WTC11 (cell line): ENCODE measurements at regions not wholly inside any gene's neighbourhood (a gene's known extent, or its start where the extent isn't known, plus 50 kb on each side); places are given as distances from the start of the nearest gene placed in this dataset.

Source experiments
- ATAC-seq: fragments of 200-7000 bp; cut with Tn5 transposase; 2 replicates; pipeline ENCODE4 v1.10.0; 2021; ENCODE audit warnings: mild to moderate bottlenecking, moderate library complexity
- CTCF ChIA-PET: fragments of 300-600 bp; sonication (Branson Sonifier 250); formaldehyde crosslinking; loops from one replicate; lab custom pipeline; 2021; ENCODE audit warnings: antibody characterized with exemption; lab: Charles Lee
- POLR2A ChIA-PET: fragments of 350-600 bp; sonication (Branson Sonifier 250); formaldehyde crosslinking; loops from one replicate; lab custom pipeline; 2021; ENCODE audit warnings: antibody characterized with exemption; lab: Charles Lee
- DNase-seq: peaks from one replicate; pipeline ENCODE4 v3.0.0; 2021; ENCODE audit warnings: low spot score
- H3K27ac Mint-ChIP-seq: 2 replicates; pipeline ENCODE4 v1.8.0; 2021; ENCODE audit warnings: mixed read lengths
- H3K27me3 Mint-ChIP-seq: 2 replicates; pipeline ENCODE4 v1.8.0; 2021; ENCODE audit warnings: low read depth, mild to moderate bottlenecking, moderate library complexity, mixed read lengths
- H3K36me3 Mint-ChIP-seq: 2 replicates; pipeline ENCODE4 v1.8.0; 2021; ENCODE audit warnings: mixed read lengths
- H3K4me1 Mint-ChIP-seq: 2 replicates; pipeline ENCODE4 v1.8.0; 2022; ENCODE audit warnings: mixed read lengths
- H3K4me3 Mint-ChIP-seq: 2 replicates; pipeline ENCODE4 v1.8.0; 2021; ENCODE audit warnings: mild to moderate bottlenecking, moderate library complexity, mixed read lengths
- H3K9me3 Mint-ChIP-seq: 2 replicates; pipeline ENCODE4 v1.8.0; 2021; ENCODE audit warnings: mixed read lengths
- AFF4 ChIP-seq: sonication (generic); formaldehyde crosslinking; IDR thresholded peaks from 2 replicates; pipeline ENCODE4 v1.8.1; 2023; ENCODE audit warnings: mild to moderate bottlenecking, missing genetic modification reagents, borderline replicate concordance
- CREB1 ChIP-seq: sonication (generic); formaldehyde crosslinking; IDR thresholded peaks from 2 replicates; pipeline ENCODE4 v1.8.0; 2023; ENCODE audit warnings: mild to moderate bottlenecking, missing genetic modification reagents
- EMX1 ChIP-seq: fragments of 250-450 bp; sonication (Bioruptor Pico); IDR thresholded peaks from 2 replicates; pipeline ENCODE4 v1.8.0; 2021; ENCODE audit warnings: mild to moderate bottlenecking
- ERG ChIP-seq: fragments of 250-450 bp; sonication (Bioruptor Pico); IDR thresholded peaks from 2 replicates; pipeline ENCODE4 v1.8.0; 2021; ENCODE audit warnings: mild to moderate bottlenecking
- IRF2 ChIP-seq: sonication (generic); formaldehyde crosslinking; IDR thresholded peaks from 2 replicates; pipeline ENCODE4 v1.8.0; 2022; ENCODE audit warnings: low read depth, missing genetic modification reagents, borderline replicate concordance
- PRRX2 ChIP-seq: fragments of 250-450 bp; sonication (Bioruptor Pico); IDR thresholded peaks from 2 replicates; pipeline ENCODE4 v1.8.0; 2021; ENCODE audit warnings: mild to moderate bottlenecking
- RORB ChIP-seq: fragments of 250-450 bp; sonication (Bioruptor Pico); IDR thresholded peaks from 2 replicates; pipeline ENCODE4 v1.9.0; 2021; ENCODE audit warnings: mild to moderate bottlenecking
- TEAD1 ChIP-seq: sonication (generic); formaldehyde crosslinking; IDR thresholded peaks from 2 replicates; pipeline ENCODE4 v1.8.0; 2022; ENCODE audit warnings: mild to moderate bottlenecking, missing genetic modification reagents
- USF1 ChIP-seq: sonication (generic); formaldehyde crosslinking; IDR thresholded peaks from 2 replicates; pipeline ENCODE4 v1.8.0; 2022; ENCODE audit warnings: mild to moderate bottlenecking, missing genetic modification reagents
- ZNF281 ChIP-seq: sonication (generic); formaldehyde crosslinking; IDR thresholded peaks from 2 replicates; pipeline ENCODE4 v1.8.0; 2023; ENCODE audit warnings: mild to moderate bottlenecking, missing genetic modification reagents
- TF ChIP-seq, protein P1 (sequence below): sonication (generic); formaldehyde crosslinking; conservative IDR thresholded peaks from 2 replicates; pipeline ENCODE4 v1.8.1; 2022; ENCODE audit warnings: mild to moderate bottlenecking, missing genetic modification reagents
- TF ChIP-seq, protein P2 (sequence below): fragments of 250-450 bp; sonication (Bioruptor Pico); conservative IDR thresholded peaks from 2 replicates; pipeline ENCODE4 v1.9.0; 2021; ENCODE audit warnings: mild to moderate bottlenecking
- TF ChIP-seq, protein P3 (sequence below): sonication (generic); formaldehyde crosslinking; IDR thresholded peaks from 2 replicates; pipeline ENCODE4 v1.8.1; 2022; ENCODE audit warnings: low read depth, missing genetic modification reagents, borderline replicate concordance

DNA sequence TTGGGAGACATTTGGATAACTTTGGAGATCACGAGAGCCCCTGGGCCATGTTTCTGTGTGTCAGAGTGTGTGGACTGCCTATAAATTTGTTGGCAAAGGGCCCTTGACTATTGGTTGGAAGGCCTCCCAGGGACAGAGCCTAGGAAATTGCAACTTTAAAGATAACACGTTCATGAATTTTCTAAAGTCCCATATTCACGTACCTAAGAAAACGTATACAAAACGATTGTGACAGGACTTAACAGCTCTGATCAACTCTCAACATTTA is 55.8 kb downstream of the DOP1B start (continued):
- TF ChIP-seq AFF4 (no peak), TEAD1 (CRISPR knock-in tag) (no peak), RORB (CRISPR knock-in tag) (no peak), IRF2 (CRISPR knock-in tag) (no peak)

GRCh38 chr21:36214561-36214960 is 57.9 kb downstream of the DOP1B start:
- TF ChIP-seq, protein P1, sequence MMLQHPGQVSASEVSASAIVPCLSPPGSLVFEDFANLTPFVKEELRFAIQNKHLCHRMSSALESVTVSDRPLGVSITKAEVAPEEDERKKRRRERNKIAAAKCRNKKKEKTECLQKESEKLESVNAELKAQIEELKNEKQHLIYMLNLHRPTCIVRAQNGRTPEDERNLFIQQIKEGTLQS (CRISPR knock-in tag), result no peak
- no peak for TF ChIP-seq CREB1 (CRISPR knock-in tag)
- TF ChIP-seq, protein P2, sequence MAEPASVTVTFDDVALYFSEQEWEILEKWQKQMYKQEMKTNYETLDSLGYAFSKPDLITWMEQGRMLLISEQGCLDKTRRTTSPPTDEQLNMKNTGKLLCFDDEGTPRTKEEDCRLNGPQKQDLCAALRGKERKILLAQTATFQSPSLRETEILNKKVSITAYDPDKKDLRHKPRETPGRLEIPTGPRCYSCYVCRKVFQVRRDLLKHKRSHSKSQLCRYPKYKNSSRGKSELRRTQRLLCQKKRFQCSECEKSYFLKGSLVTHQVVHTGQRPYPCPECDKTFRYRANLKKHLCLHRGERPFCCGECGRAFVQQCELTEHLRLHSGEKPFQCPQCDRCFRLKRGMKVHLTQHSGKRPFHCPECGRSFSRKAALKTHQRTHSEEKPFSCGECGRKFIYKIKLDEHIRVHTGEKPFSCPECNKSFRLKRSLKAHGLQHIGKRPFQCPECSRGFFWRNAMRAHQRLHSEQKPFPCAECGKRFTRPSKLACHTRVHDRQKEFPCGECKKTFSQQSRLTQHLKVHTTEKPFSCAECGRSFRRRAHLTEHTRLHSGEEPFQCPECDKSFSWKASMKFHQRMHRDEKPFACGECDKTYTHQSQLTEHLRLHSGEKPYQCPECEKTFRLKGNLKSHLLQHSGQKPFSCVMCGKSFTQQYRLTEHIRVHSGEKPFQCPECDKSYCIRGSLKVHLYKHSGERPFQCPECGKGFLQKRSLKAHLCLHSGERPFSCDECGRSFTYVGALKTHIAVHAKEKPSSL, result no peak
- no peak for TF ChIP-seq ZNF281 (CRISPR knock-in tag)
- TF ChIP-seq USF1 (CRISPR knock-in tag), result no peak
- no peak for TF ChIP-seq ERG
- TF ChIP-seq AFF4, result no peak
- no peak for TF ChIP-seq EMX1
- no peak for TF ChIP-seq PRRX2 (CRISPR knock-in tag)
- TF ChIP-seq, protein P3, sequence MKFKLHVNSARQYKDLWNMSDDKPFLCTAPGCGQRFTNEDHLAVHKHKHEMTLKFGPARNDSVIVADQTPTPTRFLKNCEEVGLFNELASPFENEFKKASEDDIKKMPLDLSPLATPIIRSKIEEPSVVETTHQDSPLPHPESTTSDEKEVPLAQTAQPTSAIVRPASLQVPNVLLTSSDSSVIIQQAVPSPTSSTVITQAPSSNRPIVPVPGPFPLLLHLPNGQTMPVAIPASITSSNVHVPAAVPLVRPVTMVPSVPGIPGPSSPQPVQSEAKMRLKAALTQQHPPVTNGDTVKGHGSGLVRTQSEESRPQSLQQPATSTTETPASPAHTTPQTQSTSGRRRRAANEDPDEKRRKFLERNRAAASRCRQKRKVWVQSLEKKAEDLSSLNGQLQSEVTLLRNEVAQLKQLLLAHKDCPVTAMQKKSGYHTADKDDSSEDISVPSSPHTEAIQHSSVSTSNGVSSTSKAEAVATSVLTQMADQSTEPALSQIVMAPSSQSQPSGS, result no peak
- H3K27me3 Mint-ChIP-seq, result no peaks in the 10 kb centered on the region
- no peak overlapping the region for H3K4me3 Mint-ChIP-seq
- CTCF ChIA-PET, result interaction anchor here (1.0 kb wide), 1 partner anchor 21 kb away, joined by 3 read pairs; no protein-coding TSS in a partner anchor
- ATAC-seq, result no peak
- peaks cover 6% of the 10 kb centered on the region; the same call in 1 of the 2 replicates for H3K36me3 Mint-ChIP-seq
- H3K27ac Mint-ChIP-seq, result no peak overlapping the region
- peaks cover 9% of the 10 kb centered on the region for H3K4me1 Mint-ChIP-seq
- DNase-seq, result no peak
- H3K9me3 Mint-ChIP-seq, result no peaks in the 10 kb centered on the region
- POLR2A ChIA-PET, result no interaction called here
